Stimulated activated effector memory CD8-positive, alpha-beta T cell treated with anti-CD3 and anti-CD28 coated beads, Interleukin-12 subunit alpha, Interleukin-12 subunit beta, amount 100 ng/mL, for 72 hours (primary cell): ENCODE measurements at regions not wholly inside any gene's neighbourhood (a gene's known extent, or its start where the extent isn't known, plus 50 kb on each side); places are given as distances from the start of the nearest gene placed in this dataset.
"Not testable (repeated sequence)": the region's sequence is repeated elsewhere in the genome, so short reads cannot be mapped to it uniquely, and the experiment has no call there.

ENCODE experiments used
- ATAC-seq: fragments of 150-1000 bp; cut with Tn5 transposase; 2 replicates; pipeline ENCODE4 v1.10.0; 2021
- DNase-seq, 2 donors: peaks; one replicate each; pipeline ENCODE4 v3.0.0; 2021 to 2022; ENCODE audit warnings: low spot score in 2 of 2
- H3K27ac Mint-ChIP-seq: one replicate; pipeline ENCODE4 v1.8.0; 2022; ENCODE audit warnings: mild to moderate bottlenecking, mixed read lengths
- H3K36me3 Mint-ChIP-seq: one replicate; pipeline ENCODE4 v1.8.0; 2022; ENCODE audit warnings: mild to moderate bottlenecking, mixed read lengths
- H3K4me1 Mint-ChIP-seq: one replicate; pipeline ENCODE4 v1.8.0; 2022; ENCODE audit warnings: mixed read lengths
- H3K4me3 Mint-ChIP-seq: one replicate; pipeline ENCODE4 v1.8.0; 2022; ENCODE audit warnings: mild to moderate bottlenecking, mixed read lengths
- H3K9me3 Mint-ChIP-seq: one replicate; pipeline ENCODE4 v1.8.0; 2022; ENCODE audit warnings: mixed read lengths

GRCh38 chr20:7799862-7800261, 140.4 kb downstream of the HAO1 start:
- no peak for ATAC-seq
- peaks cover 9% of the 10 kb centered on the region for H3K9me3 Mint-ChIP-seq
- no peaks in the 10 kb centered on the region for H3K36me3 Mint-ChIP-seq

GRCh38 chr20:7803411-7804151, 136.7 kb downstream of the HAO1 start:
- ATAC-seq, DNase-seq, H3K4me3 Mint-ChIP-seq, H3K4me1 Mint-ChIP-seq, H3K9me3 Mint-ChIP-seq, H3K36me3 Mint-ChIP-seq, H3K27ac Mint-ChIP-seq: not testable (repeated sequence)

More at GRCh38 chr20:7799862-7800261, 140.4 kb downstream of the HAO1 start:
- DNase-seq = no peak
- H3K4me1 Mint-ChIP-seq = no peaks in the 10 kb centered on the region
- H3K27ac Mint-ChIP-seq = no peak overlapping the region
- no peak overlapping the region for H3K4me3 Mint-ChIP-seq

- no peak for ATAC-seq
- no peak for DNase-seq
- H3K4me3 Mint-ChIP-seq = no peak overlapping the region
- no peaks in the 10 kb centered on the region for H3K36me3 Mint-ChIP-seq
- H3K9me3 Mint-ChIP-seq = peaks cover 17% of the 10 kb centered on the region
- H3K27ac Mint-ChIP-seq = no peak overlapping the region
- H3K4me1 Mint-ChIP-seq = no peaks in the 10 kb centered on the region
These were observed 133.4 kb downstream of the HAO1 start for GRCh38 chr20:7806831-7807230.

- no peak for DNase-seq
- H3K4me3 Mint-ChIP-seq = no peak overlapping the region
- H3K36me3 Mint-ChIP-seq = no peaks in the 10 kb centered on the region
- no peak overlapping the region for H3K27ac Mint-ChIP-seq
- H3K9me3 Mint-ChIP-seq = peaks cover 3% of the 10 kb centered on the region
- no peak for ATAC-seq
- H3K4me1 Mint-ChIP-seq = no peaks in the 10 kb centered on the region
These were observed 123.0 kb downstream of the HAO1 start for GRCh38 chr20:7817286-7817685.

GRCh38 chr20:7818477-7818876, 121.8 kb downstream of the HAO1 start:
- H3K27ac Mint-ChIP-seq = no peak overlapping the region

GRCh38 chr20:7820897-7821296, 119.4 kb downstream of the HAO1 start:
- DNase-seq (no peak), ATAC-seq (no peak)
- Mint-ChIP-seq H3K27ac (no peak overlapping the region), H3K4me3 (no peak overlapping the region), H3K4me1 (no peaks in the 10 kb centered on the region), H3K9me3 (peaks cover 7% of the 10 kb centered on the region), H3K36me3 (no peaks in the 10 kb centered on the region)

More at GRCh38 chr20:7818477-7818876, 121.8 kb downstream of the HAO1 start:
- no peak overlapping the region for H3K4me3 Mint-ChIP-seq
- no peak for ATAC-seq
- H3K4me1 Mint-ChIP-seq = no peaks in the 10 kb centered on the region
- H3K36me3 Mint-ChIP-seq = no peaks in the 10 kb centered on the region
- H3K9me3 Mint-ChIP-seq = peaks cover 7% of the 10 kb centered on the region
- DNase-seq = no peak

- peaks cover 7% of the 10 kb centered on the region for H3K9me3 Mint-ChIP-seq
- no peaks in the 10 kb centered on the region for H3K4me1 Mint-ChIP-seq
- no peak overlapping the region for H3K4me3 Mint-ChIP-seq
- H3K36me3 Mint-ChIP-seq = no peaks in the 10 kb centered on the region
- no peak overlapping the region for H3K27ac Mint-ChIP-seq
- ATAC-seq (no peak), DNase-seq (no peak)
These were observed 117.5 kb downstream of the HAO1 start for GRCh38 chr20:7822772-7823171.

- ATAC-seq (no peak), DNase-seq (no peak)
- H3K4me1 Mint-ChIP-seq = no peaks in the 10 kb centered on the region
- no peaks in the 10 kb centered on the region for H3K9me3 Mint-ChIP-seq
- H3K4me3 Mint-ChIP-seq = no peak overlapping the region
- no peaks in the 10 kb centered on the region for H3K36me3 Mint-ChIP-seq
- no peak overlapping the region for H3K27ac Mint-ChIP-seq
These were observed 111.8 kb downstream of the HAO1 start for GRCh38 chr20:7828437-7828836.

GRCh38 chr20:7829031-7829430, 111.2 kb downstream of the HAO1 start:
- H3K9me3 Mint-ChIP-seq = no peaks in the 10 kb centered on the region
- no peak overlapping the region for H3K27ac Mint-ChIP-seq
- DNase-seq (no peak), ATAC-seq (no peak)
- no peaks in the 10 kb centered on the region for H3K36me3 Mint-ChIP-seq
- H3K4me3 Mint-ChIP-seq = no peak overlapping the region
- no peaks in the 10 kb centered on the region for H3K4me1 Mint-ChIP-seq

GRCh38 chr20:7829776-7830175, 110.5 kb downstream of the HAO1 start:
- no peaks in the 10 kb centered on the region for H3K9me3 Mint-ChIP-seq
- no peak for DNase-seq
- no peaks in the 10 kb centered on the region for H3K36me3 Mint-ChIP-seq
- ATAC-seq = no peak
- no peak overlapping the region for H3K4me3 Mint-ChIP-seq
- no peaks in the 10 kb centered on the region for H3K4me1 Mint-ChIP-seq
- no peak overlapping the region for H3K27ac Mint-ChIP-seq
